ENCODE measurements at regions not wholly inside any gene's neighbourhood (a gene's known extent, or its start where the extent isn't known, plus 50 kb on each side); places are given as distances from the start of the nearest gene placed in this dataset.
"Not testable (repeated sequence)": the region's sequence is repeated elsewhere in the genome, so short reads cannot be mapped to it uniquely, and the experiment has no call there.

DNA sequence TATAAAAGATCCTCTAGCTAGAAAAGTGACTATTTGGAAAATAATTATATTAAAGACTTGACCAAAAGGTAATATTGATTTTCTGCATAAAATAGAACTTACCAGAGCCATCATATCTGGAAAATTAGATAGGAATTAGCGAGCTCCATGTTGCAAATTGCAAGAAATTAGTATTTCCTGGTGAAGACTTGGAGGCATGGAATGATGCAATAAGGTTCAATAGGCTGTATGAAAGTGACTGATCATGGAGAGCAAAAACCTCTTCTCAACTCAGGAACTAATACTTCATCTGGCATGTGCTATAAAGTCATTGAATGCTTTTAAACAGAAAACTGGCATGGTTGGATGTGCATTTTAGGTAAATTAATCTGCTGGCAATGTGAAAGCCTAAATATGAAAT, 66.3 kb upstream of the UFM1 start:
- Mint-ChIP-seq H3K4me3 (no peak overlapping the region), H3K27me3 (ENCODE audit: insufficient read depth) (no peaks in the 10 kb centered on the region), H3K9me3 (peaks cover 7% of the 10 kb centered on the region), H3K36me3 (ENCODE audit: low read depth) (no peaks in the 10 kb centered on the region), H3K27ac (no peak overlapping the region), H3K4me1 (ENCODE audit: low read depth) (no peaks in the 10 kb centered on the region)
- intact Hi-C loops (cut with micrococcal nuclease) = no loop called here
- DNase-seq (ENCODE audit: low spot score) = no peak

DNA sequence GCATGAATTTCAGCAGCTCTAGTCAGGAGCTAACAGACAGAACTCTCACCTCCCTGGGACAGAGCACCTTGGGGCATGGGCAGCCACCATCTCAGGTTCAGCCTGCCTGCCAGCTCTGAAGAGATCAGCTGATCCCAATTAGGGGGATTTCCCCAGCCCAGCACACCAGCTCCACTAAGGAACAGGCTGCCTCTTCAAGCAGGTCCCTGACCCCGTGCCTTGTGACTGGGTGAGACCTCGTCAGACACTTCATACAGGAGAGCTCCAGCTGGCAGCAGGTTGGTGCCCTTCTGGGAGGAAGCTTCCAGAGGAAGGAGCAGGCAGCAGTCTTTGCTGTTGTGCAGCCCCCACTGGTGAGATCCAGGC, 84.5 kb upstream of the UFM1 start:
- H3K9me3 Mint-ChIP-seq = peaks cover 20% of the 10 kb centered on the region
- no peak overlapping the region for H3K4me3 Mint-ChIP-seq
- H3K36me3 Mint-ChIP-seq (ENCODE audit: low read depth) = no peaks in the 10 kb centered on the region
- DNase-seq (ENCODE audit: low spot score) = no peak
- no peaks in the 10 kb centered on the region for H3K27me3 Mint-ChIP-seq (ENCODE audit: insufficient read depth)
- no peak overlapping the region for H3K27ac Mint-ChIP-seq
- intact Hi-C loops (cut with micrococcal nuclease) = no loop called here
- no peaks in the 10 kb centered on the region for H3K4me1 Mint-ChIP-seq (ENCODE audit: low read depth)

DNA sequence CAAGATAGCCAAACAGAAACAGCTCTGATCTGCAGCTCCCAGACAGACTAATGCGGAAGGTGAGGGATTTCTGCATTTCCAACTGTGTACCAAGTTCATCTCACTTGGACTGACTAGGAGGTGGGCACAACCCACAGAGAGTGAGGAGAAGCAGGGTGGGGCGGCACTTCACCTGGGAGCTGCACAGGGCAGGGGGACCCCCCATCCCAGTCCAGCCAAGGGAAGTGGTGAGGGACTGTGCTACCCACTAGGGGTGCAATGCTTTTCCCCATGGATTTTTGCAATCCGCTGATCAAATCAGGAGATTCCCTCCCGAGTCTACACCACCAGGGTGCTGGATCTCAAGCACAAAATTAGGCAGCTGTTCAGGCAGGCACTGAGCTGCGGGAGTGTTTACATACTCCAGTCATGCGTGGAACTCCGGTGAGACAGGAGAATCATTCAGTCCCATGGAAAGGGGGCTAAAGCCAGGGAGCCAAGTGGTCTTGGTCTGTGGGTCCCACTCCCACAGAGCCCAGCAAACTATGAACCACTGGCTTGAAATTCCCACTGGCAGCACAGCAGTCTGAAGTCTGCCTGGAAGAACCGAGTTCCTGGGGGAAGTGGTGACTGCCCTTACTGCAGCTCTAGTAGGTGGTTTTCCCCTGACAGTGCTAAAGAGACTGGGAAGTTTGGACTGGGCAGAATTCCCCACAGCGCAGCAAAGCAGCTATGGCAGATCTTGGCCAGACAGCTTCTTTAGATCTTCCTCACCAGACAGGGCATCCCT, 85.1 kb upstream of the UFM1 start:
- no peak for DNase-seq (ENCODE audit: low spot score)
- Mint-ChIP-seq H3K27ac (no peak overlapping the region), H3K4me3 (no peak overlapping the region), H3K9me3 (peaks cover 16% of the 10 kb centered on the region), H3K27me3 (ENCODE audit: insufficient read depth) (no peaks in the 10 kb centered on the region), H3K4me1 (ENCODE audit: low read depth) (no peaks in the 10 kb centered on the region), H3K36me3 (ENCODE audit: low read depth) (no peaks in the 10 kb centered on the region)
- intact Hi-C loops (cut with micrococcal nuclease) = no loop called here

DNA sequence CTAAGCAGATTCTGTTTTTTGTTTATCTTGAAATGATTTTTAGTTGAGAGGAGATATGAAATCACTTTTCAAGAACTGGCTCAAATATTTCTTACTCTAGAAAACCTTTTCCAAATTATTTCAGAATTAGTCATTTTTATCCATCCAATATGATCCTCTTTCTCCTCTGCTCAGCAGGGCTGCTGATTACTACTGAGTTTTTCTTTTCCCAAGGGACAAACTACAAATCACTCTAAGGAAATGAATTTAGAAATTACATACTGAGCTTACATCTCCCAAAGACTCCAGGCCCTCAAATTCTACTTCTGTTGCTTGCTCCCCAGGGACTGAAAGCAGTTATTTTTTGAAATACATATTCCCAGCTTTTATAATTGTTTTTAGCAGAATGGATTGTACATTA, 87.4 kb upstream of the UFM1 start:
- Mint-ChIP-seq H3K4me1 (ENCODE audit: low read depth) (no peaks in the 10 kb centered on the region), H3K9me3 (peaks cover 14% of the 10 kb centered on the region), H3K36me3 (ENCODE audit: low read depth) (no peaks in the 10 kb centered on the region), H3K4me3 (no peak overlapping the region), H3K27ac (no peak overlapping the region), H3K27me3 (ENCODE audit: insufficient read depth) (no peaks in the 10 kb centered on the region)
- intact Hi-C loops (cut with micrococcal nuclease) = no loop called here
- no peak for DNase-seq (ENCODE audit: low spot score)

DNA sequence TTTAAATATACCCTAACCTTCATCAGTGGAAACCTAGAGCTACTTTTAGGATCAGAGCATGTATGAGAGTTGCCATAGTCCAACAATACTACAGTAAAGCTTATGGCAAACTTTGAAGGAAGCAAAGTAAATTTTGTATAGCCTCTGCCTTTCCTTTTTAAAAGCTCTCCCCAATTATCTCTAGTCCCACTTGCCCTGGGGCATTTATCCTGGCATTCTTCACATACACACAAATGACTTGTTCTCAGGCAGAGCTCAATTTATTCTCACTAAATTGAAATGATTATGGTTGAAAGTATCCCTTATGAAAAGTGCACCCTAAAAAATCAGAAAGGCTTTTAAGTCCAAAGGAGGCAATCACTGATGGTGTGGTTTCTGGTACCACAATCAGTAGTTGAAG, 94.1 kb upstream of the UFM1 start:
- no peaks in the 10 kb centered on the region for H3K9me3 Mint-ChIP-seq
- intact Hi-C loops (cut with micrococcal nuclease) = no loop called here
- H3K4me3 Mint-ChIP-seq = no peak overlapping the region
- H3K27me3 Mint-ChIP-seq (ENCODE audit: insufficient read depth) = no peaks in the 10 kb centered on the region
- H3K4me1 Mint-ChIP-seq (ENCODE audit: low read depth) = no peaks in the 10 kb centered on the region
- DNase-seq (ENCODE audit: low spot score) = no peak
- no peaks in the 10 kb centered on the region for H3K36me3 Mint-ChIP-seq (ENCODE audit: low read depth)
- no peak overlapping the region for H3K27ac Mint-ChIP-seq

DNA sequence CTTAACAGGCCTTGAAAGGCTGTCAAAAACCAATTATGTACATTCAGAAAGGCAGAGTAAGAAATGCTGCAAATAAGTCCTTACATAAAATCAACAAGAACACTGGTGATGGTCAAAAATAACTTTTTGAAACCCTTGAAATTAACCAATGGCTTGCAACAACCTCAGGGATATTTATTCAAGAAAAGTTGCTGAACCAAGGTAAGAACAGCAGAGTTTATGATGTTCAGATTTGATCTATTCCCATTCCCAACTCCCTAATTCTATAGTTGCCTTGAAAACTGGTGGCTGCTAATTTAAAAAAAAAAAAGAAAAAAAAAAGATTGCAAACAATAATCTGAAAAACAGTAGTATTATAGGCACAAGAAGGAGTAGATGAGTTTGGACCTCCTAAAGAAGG, 109.8 kb upstream of the UFM1 start:
- Mint-ChIP-seq H3K27ac (no peak overlapping the region), H3K36me3 (ENCODE audit: low read depth) (no peaks in the 10 kb centered on the region), H3K9me3 (peaks cover 7% of the 10 kb centered on the region), H3K4me1 (ENCODE audit: low read depth) (no peaks in the 10 kb centered on the region), H3K4me3 (no peak overlapping the region), H3K27me3 (ENCODE audit: insufficient read depth) (no peaks in the 10 kb centered on the region)
- DNase-seq (ENCODE audit: low spot score) = no peak
- intact Hi-C loops (cut with micrococcal nuclease) = no loop called here

DNA sequence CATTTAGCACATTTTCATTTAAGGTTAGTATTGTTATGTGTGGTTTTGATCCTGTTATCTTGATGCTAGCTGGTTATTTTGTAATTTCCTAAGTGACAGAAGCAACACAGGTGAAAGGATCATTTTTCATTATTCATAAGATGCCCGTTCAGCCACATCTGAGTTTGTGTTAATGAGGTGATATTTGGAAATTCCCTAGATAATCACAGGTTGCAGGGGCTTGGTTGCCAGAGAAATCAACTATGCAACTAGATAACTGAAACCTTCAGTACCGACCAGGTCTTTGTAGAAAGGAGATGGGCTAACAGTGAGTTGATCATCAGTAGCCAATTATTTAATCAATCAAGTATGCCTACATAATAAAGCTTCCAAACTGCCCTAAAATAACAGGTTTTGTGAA, 121.3 kb upstream of the UFM1 start:
- Mint-ChIP-seq H3K4me1 (ENCODE audit: low read depth) (no peaks in the 10 kb centered on the region), H3K36me3 (ENCODE audit: low read depth) (no peaks in the 10 kb centered on the region), H3K9me3 (peaks cover 3% of the 10 kb centered on the region), H3K27me3 (ENCODE audit: insufficient read depth) (no peaks in the 10 kb centered on the region), H3K27ac (no peak overlapping the region), H3K4me3 (no peak overlapping the region)
- DNase-seq (ENCODE audit: low spot score) = no peak
- intact Hi-C loops (cut with micrococcal nuclease) = no loop called here

DNA sequence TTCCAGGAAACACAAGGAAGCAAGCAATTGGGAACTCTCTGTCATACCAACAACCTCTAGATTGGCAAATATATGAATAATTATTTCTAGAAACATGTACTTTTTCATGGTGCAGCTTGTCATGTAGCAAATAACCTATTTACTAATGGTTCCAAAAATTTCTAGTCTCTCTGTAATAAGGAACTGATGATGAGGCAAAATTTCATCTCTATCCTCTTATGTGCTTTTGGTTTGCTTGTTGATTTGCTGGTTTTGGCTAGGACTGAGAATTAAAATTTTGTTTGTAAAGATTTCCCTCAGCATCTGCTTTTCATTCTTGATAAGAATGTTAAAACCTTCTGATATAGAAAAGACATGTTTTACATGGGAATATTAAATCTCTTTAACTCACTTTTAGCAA, 123.2 kb upstream of the UFM1 start:
- no peaks in the 10 kb centered on the region for H3K4me1 Mint-ChIP-seq (ENCODE audit: low read depth)
- H3K4me3 Mint-ChIP-seq = no peak overlapping the region
- no peak for DNase-seq (ENCODE audit: low spot score)
- no peaks in the 10 kb centered on the region for H3K36me3 Mint-ChIP-seq (ENCODE audit: low read depth)
- no peak overlapping the region for H3K27ac Mint-ChIP-seq
- no peaks in the 10 kb centered on the region for H3K27me3 Mint-ChIP-seq (ENCODE audit: insufficient read depth)
- H3K9me3 Mint-ChIP-seq = peaks cover 3% of the 10 kb centered on the region
- intact Hi-C loops (cut with micrococcal nuclease) = no loop called here

DNA sequence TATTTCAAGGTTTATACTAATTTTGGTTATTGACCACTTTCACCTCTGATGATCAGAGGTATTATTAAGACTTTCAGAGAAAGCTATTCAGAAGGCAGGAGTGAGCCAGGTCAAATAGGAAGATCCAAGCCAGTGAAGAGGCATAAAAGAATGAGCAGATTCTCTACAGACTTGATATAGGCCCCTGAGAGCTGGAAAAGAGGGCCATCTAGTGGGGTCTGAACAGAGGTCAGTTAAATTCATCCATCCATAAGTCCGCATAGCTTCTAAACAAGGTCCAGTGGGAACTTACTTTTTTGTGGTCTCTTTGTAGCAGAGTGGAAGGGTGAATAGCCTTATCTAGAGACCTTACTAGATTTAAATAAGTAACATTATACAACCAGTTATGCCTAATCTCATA, 126.6 kb upstream of the UFM1 start:
- H3K27ac Mint-ChIP-seq = no peak overlapping the region
- H3K9me3 Mint-ChIP-seq = no peaks in the 10 kb centered on the region
- no peak for DNase-seq (ENCODE audit: low spot score)
- H3K4me3 Mint-ChIP-seq = no peak overlapping the region
- H3K36me3 Mint-ChIP-seq (ENCODE audit: low read depth) = no peaks in the 10 kb centered on the region
- no peaks in the 10 kb centered on the region for H3K27me3 Mint-ChIP-seq (ENCODE audit: insufficient read depth)
- intact Hi-C loops (cut with micrococcal nuclease) = no loop called here
- H3K4me1 Mint-ChIP-seq (ENCODE audit: low read depth) = no peaks in the 10 kb centered on the region

DNA sequence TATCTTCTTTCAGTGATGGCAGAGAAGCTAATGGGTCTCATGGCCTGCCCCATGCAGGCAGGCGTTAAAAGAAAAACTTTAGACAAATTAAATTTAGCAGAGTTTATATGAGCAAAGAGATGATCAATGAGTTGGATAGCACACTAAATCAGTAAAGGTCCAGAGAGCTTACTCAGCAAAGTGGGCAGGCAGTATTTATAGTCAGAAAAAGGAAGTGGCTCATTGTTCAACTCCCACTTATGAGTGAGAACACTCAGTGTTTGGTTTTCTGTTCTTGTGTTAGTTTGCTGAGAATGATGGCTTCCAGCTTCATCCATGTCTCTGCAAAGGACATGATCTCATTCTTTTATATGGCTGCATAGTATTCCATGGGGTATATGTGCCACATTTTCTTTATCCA, 128.5 kb upstream of the UFM1 start:
- intact Hi-C loops (cut with micrococcal nuclease); H3K27ac Mint-ChIP-seq; H3K9me3 Mint-ChIP-seq; DNase-seq (ENCODE audit: low spot score); H3K4me1 Mint-ChIP-seq (ENCODE audit: low read depth); H3K4me3 Mint-ChIP-seq; H3K36me3 Mint-ChIP-seq (ENCODE audit: low read depth); H3K27me3 Mint-ChIP-seq (ENCODE audit: insufficient read depth): not testable (repeated sequence)

DNA sequence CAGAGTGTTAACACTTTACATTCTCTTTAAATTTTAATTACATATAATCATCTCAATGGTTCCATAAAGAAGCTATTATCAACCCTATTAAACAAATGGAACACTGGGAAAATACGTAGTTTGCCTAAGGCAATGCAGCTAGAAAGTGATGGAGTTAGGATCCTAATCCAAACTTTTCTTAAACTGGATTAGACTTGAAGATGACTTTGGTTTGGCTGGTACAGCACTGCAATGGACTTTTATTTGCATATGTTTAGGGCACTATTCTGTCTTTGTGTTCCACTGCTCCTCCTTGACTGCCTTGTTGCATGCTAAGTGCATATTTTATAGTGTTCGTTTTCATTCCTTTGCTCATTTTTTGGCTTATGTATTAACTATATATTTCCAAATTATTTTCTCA, 133.5 kb upstream of the UFM1 start:
- no peaks in the 10 kb centered on the region for H3K36me3 Mint-ChIP-seq (ENCODE audit: low read depth)
- intact Hi-C loops (cut with micrococcal nuclease) = no loop called here

DNA sequence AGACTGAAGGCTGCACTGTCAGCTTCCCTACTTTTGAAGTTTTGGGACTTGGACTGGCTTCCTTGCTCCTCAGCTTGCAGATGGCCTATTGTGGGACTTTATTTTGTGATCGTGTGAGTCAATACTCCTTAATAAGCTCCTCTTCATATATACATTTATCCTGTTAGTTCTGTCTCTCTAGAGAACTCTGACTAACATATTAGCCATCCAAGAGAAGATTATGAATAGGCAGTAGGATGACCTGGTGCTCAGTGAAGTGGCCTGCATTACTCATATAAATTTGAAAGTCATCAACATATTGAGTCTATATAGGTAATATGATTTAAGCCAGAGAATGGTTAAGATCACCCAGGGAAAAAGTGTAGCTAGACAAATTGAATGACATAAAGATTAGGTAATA, 136.3 kb upstream of the UFM1 start:
- no peaks in the 10 kb centered on the region for H3K36me3 Mint-ChIP-seq (ENCODE audit: low read depth)

More for the DNA sequence above, 133.5 kb upstream of the UFM1 start:
- no peaks in the 10 kb centered on the region for H3K4me1 Mint-ChIP-seq (ENCODE audit: low read depth)
- H3K4me3 Mint-ChIP-seq = no peak overlapping the region
- H3K9me3 Mint-ChIP-seq = no peaks in the 10 kb centered on the region
- no peaks in the 10 kb centered on the region for H3K27me3 Mint-ChIP-seq (ENCODE audit: insufficient read depth)
- H3K27ac Mint-ChIP-seq = no peak overlapping the region
- no peak for DNase-seq (ENCODE audit: low spot score)

DNA sequence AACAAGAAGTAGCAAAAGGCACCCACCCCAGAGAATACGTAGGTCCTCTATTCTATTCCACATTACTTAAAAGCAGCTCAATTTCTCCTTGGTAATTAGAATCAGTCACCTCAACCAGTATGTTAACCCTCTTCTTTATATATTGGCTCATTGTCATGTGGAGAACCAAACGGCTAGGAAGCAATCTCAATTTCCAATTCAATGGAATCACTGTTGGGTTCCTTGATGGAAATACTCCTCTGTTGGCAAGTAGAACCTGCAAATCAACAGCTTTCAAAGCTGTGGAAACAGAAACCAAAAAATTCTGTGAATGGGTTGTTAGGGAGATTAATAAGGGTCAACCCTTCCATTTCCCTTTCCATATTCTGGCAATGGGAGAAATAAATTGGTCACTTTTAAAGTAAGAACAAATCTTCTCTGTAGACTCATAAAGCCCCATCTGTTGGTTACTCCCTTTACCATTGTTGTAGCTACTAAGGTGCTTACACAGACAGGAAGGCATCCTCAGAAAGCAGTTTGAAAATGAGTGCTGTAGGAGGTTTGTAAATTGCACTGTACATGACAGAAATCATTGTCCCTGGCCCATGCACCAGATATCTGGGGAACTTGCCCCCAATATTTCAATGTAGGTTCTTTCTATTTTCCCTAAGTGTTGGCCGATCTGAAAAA, 138.6 kb upstream of the UFM1 start:
- intact Hi-C loops (cut with micrococcal nuclease) = no loop called here
- no peaks in the 10 kb centered on the region for H3K36me3 Mint-ChIP-seq (ENCODE audit: low read depth)
- no peak overlapping the region for H3K4me3 Mint-ChIP-seq
- no peak for DNase-seq (ENCODE audit: low spot score)
- H3K27me3 Mint-ChIP-seq (ENCODE audit: insufficient read depth) = no peaks in the 10 kb centered on the region
- no peaks in the 10 kb centered on the region for H3K9me3 Mint-ChIP-seq
- no peak overlapping the region for H3K27ac Mint-ChIP-seq
- no peaks in the 10 kb centered on the region for H3K4me1 Mint-ChIP-seq (ENCODE audit: low read depth)

More for the DNA sequence above, 136.3 kb upstream of the UFM1 start:
- Mint-ChIP-seq H3K4me1 (ENCODE audit: low read depth) (no peaks in the 10 kb centered on the region), H3K9me3 (no peaks in the 10 kb centered on the region), H3K27me3 (ENCODE audit: insufficient read depth) (no peaks in the 10 kb centered on the region), H3K4me3 (no peak overlapping the region), H3K27ac (no peak overlapping the region)
- DNase-seq (ENCODE audit: low spot score) = no peak
- intact Hi-C loops (cut with micrococcal nuclease) = no loop called here

DNA sequence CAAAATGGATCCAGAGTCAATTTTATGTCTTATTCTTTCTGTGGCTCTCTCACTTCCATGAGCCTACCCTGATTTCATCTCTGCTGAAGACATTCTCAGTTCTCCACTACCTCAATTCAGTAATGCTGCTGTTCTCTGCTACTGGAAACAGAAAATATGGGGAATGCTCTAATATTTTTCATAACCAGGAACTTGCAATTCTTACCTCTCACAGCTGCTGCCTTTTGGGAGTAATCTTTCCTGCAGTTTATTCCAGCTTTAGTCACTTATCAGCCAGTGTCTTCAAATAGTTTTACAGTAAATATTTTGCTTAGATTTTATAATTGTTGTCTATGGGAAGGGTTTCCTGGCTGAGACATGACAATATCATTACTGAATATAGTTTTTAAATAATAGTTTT, 145.1 kb upstream of the UFM1 start:
- Mint-ChIP-seq H3K27ac (no peak overlapping the region), H3K27me3 (ENCODE audit: insufficient read depth) (no peaks in the 10 kb centered on the region), H3K4me1 (ENCODE audit: low read depth) (no peaks in the 10 kb centered on the region), H3K9me3 (no peaks in the 10 kb centered on the region), H3K36me3 (ENCODE audit: low read depth) (no peaks in the 10 kb centered on the region), H3K4me3 (no peak overlapping the region)
- intact Hi-C loops (cut with micrococcal nuclease) = no loop called here
- no peak for DNase-seq (ENCODE audit: low spot score)
